ENCODE measurements at regions not wholly inside any gene's neighbourhood (a gene's known extent, or its start where the extent isn't known, plus 50 kb on each side); places are given as distances from the start of the nearest gene placed in this dataset.

DNA sequence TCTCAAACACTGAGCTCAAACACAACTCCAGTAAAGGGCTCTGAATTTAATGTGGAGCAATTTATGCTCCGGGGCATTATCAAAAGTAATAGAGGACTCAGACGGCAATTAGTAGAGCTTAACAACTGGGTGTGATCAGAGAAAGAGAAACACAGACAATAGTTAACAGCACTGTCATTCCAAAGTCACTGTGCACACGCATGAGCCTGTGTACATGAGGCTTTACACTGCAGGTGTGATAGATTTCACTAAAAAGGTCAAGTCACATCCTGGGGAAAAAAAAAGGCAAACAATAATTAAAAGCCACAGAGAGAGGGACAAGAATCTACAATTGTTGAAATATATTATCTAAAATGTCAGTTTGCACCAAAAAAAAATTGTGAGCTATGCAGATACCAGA, 956.5 kb downstream of the CDH18 start:
- TF ChIP-seq, protein P1, sequence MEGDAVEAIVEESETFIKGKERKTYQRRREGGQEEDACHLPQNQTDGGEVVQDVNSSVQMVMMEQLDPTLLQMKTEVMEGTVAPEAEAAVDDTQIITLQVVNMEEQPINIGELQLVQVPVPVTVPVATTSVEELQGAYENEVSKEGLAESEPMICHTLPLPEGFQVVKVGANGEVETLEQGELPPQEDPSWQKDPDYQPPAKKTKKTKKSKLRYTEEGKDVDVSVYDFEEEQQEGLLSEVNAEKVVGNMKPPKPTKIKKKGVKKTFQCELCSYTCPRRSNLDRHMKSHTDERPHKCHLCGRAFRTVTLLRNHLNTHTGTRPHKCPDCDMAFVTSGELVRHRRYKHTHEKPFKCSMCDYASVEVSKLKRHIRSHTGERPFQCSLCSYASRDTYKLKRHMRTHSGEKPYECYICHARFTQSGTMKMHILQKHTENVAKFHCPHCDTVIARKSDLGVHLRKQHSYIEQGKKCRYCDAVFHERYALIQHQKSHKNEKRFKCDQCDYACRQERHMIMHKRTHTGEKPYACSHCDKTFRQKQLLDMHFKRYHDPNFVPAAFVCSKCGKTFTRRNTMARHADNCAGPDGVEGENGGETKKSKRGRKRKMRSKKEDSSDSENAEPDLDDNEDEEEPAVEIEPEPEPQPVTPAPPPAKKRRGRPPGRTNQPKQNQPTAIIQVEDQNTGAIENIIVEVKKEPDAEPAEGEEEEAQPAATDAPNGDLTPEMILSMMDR (conservative IDR thresholded peaks at IDR 0.05; ENCODE audit: low read depth, low read length) = no peak
- no peak overlapping the region for H3K4me3 ChIP-seq (ENCODE audit: low read depth, low read length)
- DNase-seq (ENCODE audit: low read depth) = no peak

DNA sequence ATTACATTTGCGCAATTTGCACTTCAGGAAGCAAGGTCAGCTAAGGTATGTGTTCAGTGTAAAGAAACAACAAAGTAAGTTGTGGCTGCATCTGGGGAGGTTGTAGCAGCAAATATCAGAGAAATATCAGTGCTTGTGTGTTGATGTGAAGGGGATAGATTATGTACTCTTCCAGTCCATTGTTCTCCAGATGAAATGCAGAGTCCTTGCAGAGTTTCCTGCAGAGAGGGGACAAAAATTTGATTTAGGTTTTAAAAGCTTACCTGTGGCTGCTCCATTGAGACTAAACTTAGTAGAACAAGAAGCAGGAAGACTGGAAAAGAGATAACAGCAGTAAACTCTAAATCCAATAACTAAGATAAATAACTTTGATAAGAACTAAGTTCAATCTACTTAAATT, 952.2 kb downstream of the CDH18 start:
- DNase-seq (ENCODE audit: low read depth) = no peak
- H3K4me3 ChIP-seq (ENCODE audit: low read depth, low read length) = no peak overlapping the region
- TF ChIP-seq, protein P1 (conservative IDR thresholded peaks at IDR 0.05; ENCODE audit: low read depth, low read length) = no peak

DNA sequence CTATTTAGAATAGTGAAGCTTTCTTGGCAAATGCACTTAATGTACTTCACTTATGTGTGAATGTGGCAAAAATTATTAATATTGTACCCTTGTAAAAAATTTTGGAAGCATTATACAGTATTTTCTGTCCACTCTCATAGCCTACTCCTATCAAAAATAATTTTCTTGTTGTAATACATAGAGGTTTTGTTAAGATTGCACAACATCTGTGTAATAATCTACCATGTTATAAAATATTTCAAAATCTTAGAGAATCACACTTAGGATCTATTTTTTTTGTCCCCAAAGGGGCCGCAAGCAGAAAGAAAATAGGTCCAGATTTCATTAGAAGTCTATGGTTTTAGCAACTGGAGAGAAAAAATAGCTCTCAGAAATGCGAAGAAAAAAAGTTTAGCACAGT, 945.9 kb downstream of the CDH18 start:
- DNase-seq (ENCODE audit: low read depth) = no peak
- no peak overlapping the region for H3K4me3 ChIP-seq (ENCODE audit: low read depth, low read length)
- TF ChIP-seq, protein P1 (conservative IDR thresholded peaks at IDR 0.05; ENCODE audit: low read depth, low read length) = no peak

DNA sequence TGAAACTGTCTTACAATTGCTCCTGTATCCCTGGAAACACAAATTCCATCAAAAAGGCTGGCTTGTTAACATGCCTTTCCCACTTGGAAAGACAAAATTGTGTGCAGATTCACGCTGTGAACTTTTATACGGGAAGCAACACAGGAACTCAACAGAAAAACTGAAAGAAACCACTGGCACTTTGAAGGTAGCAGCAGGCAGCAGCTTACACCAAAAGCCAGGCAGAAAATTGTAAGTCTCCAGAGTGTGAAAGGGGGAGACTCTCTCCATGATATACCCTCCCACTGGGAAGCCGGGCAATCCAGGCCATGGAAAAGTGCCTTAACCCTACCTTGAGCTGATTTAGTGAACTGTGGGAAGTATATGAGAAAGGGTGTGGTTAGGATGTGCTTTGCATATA, 943.7 kb downstream of the CDH18 start:
- no peak overlapping the region for H3K4me3 ChIP-seq (ENCODE audit: low read depth, low read length)
- DNase-seq (ENCODE audit: low read depth) = no peak
- TF ChIP-seq, protein P1 (conservative IDR thresholded peaks at IDR 0.05; ENCODE audit: low read depth, low read length) = no peak

DNA sequence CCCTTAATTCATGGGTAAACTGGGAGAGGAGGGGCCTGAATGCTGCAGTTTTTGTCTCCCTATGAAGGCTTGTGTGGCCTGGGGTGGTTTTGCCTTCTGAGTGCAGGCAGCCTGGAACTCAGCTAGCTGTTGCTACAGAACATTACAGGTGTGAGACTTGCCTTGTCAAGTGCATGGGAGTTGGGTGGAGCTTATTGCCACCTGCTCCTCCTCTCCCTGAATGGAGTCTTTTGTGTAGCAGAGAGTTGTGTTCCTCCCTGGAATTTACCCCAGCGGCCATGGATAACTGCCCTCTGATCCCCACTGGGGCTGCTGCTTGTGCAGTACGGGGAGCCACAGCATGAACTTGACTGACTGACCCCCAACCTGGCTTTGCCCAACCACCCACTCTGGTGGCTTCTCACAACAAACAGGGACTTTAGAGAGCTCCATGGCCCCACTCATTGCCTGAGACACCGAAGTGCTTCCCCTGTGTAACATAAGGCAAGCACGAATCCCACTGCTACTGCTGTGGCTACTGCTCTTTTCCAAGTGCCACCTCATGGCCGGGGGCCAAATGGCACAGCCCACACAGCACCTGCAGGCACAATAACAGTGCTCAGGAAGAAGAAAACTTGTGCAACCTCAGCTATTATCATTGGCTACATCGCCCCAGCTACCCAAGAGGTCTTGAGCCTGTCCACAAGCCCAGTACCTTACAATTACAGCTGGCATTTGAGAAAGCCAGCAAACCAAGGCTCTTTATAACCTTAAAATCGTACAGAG, 942.9 kb downstream of the CDH18 start:
- TF ChIP-seq, protein P1 (conservative IDR thresholded peaks at IDR 0.05; ENCODE audit: low read depth, low read length) = no peak

DNA sequence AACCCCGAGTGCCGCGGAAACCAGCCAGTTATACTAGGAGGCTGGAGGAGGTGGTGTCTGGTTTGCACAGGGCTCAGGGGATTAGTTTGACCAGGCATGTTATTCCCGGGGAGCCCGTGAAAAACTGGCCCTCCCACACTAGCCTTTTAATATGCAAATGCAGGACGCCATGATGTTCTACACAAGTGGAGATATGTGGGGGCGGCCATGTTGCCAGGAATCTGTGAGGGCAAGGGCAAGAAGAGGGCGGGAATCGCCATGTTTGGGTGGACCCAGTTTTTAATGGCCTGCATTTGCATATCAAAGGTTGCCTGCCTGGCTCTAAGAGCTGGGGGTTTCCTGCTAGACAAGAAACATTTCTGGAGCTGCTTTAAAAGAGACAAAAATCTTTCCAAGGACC, 940.7 kb downstream of the CDH18 start:
- no peak for DNase-seq (ENCODE audit: low read depth)
- H3K4me3 ChIP-seq (ENCODE audit: low read depth, low read length) = no peak overlapping the region
- TF ChIP-seq, protein P1 (conservative IDR thresholded peaks at IDR 0.05; ENCODE audit: low read depth, low read length) = no peak

More for the DNA sequence above, 942.9 kb downstream of the CDH18 start:
- H3K4me3 ChIP-seq (ENCODE audit: low read depth, low read length) = no peak overlapping the region
- DNase-seq (ENCODE audit: low read depth) = no peak

DNA sequence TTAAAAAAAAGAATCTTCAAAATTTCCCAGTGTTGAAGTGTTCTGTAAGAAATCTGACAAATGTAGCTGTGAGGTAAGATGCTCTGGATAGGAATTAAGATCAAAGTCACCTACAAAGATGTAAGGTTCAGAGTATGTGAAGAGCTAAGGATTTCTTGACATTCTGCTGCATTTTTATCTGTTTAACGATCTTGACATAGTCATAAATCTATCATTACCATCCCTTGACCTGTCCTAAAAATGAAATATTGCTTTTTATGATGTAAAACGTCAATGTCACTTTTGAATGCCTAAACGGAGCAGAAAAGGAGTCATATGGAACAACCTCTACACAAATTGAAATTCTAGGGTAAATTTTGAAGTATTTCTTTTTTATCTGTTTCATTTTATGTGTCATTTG, 939.3 kb downstream of the CDH18 start:
- H3K4me3 ChIP-seq (ENCODE audit: low read depth, low read length) = no peak overlapping the region
- TF ChIP-seq, protein P1 (conservative IDR thresholded peaks at IDR 0.05; ENCODE audit: low read depth, low read length) = no peak
- no peak for DNase-seq (ENCODE audit: low read depth)

All from epithelial cell of proximal tubule (primary cell).